Colonic mucosa (tissue), 4 donors: ENCODE measurements at regions not wholly inside any gene's neighbourhood (a gene's known extent, or its start where the extent isn't known, plus 50 kb on each side); places are given as distances from the start of the nearest gene placed in this dataset.

Source experiments
- DNase-seq: peaks from one replicate; pipeline ENCODE4 v3.0.0-alpha.2; 2020
- H3K27ac ChIP-seq: fragments of 200-600 bp; one replicate; pipeline ENCODE4 v1.8.0; 2021
- H3K27me3 ChIP-seq: fragments of 200-600 bp; one replicate; pipeline ENCODE4 v1.8.0; 2021
- H3K36me3 ChIP-seq: fragments of 200-600 bp; one replicate; pipeline ENCODE4 v1.8.0; 2021
- H3K4me1 ChIP-seq: fragments of 200-600 bp; one replicate; pipeline ENCODE4 v1.8.0; 2021; ENCODE audit warnings: mild to moderate bottlenecking
- H3K4me3 ChIP-seq: fragments of 200-600 bp; one replicate; pipeline ENCODE4 v1.8.0; 2021
- H3K9ac ChIP-seq, 2 donors: one replicate each; pipeline ENCODE4 v1.7.0; 2013; ENCODE audit warnings: control low read depth in 2 of 2, low read depth in 2 of 2, low read length in 2 of 2
- H3K9me3 ChIP-seq: fragments of 200-600 bp; one replicate; pipeline ENCODE4 v1.8.0; 2021
- CTCF ChIP-seq: fragments of 200-600 bp; IDR thresholded peaks from one replicate; pipeline ENCODE4 v1.8.0; 2022; ENCODE audit warnings: antibody characterized with exemption, mild to moderate bottlenecking
- intact Hi-C: fragments of 100-400 bp; cut with DNase I; formaldehyde crosslinking; loops from one replicate; pipeline ENCODE4 v1.14.1; 2022
- donor health status: healthy.
- donor health status: DM: no; HTN: no; CAD: no.
- donor health status: DM: no; HTN: no; CAD: no.

GRCh38 chr10:2731940-2732339, 335.4 kb upstream of the PFKP start:
- no peak for TF ChIP-seq CTCF
- Histone ChIP-seq H3K36me3 (no peaks in the 10 kb centered on the region), H3K4me1 (no peaks in the 10 kb centered on the region), H3K9ac (no peak overlapping the region), H3K27me3 (no peaks in the 10 kb centered on the region), H3K4me3 (no peak overlapping the region), H3K9me3 (no peaks in the 10 kb centered on the region), H3K27ac (no peak overlapping the region)
- intact Hi-C loops, result no loop called here
- no peak for DNase-seq

GRCh38 chr10:2729197-2729596, 338.2 kb upstream of the PFKP start:
- no peaks in the 10 kb centered on the region for H3K9me3 ChIP-seq
- no peak overlapping the region for H3K9ac ChIP-seq
- no peaks in the 10 kb centered on the region for H3K36me3 ChIP-seq
- intact Hi-C loops, result no loop called here
- no peak overlapping the region for H3K27ac ChIP-seq
- TF ChIP-seq CTCF, result no peak
- no peaks in the 10 kb centered on the region for H3K27me3 ChIP-seq
- H3K4me3 ChIP-seq, result no peak overlapping the region
- H3K4me1 ChIP-seq, result no peaks in the 10 kb centered on the region
- no peak for DNase-seq

- no peak for TF ChIP-seq CTCF
- Histone ChIP-seq H3K36me3 (no peaks in the 10 kb centered on the region), H3K9me3 (no peaks in the 10 kb centered on the region), H3K27me3 (no peaks in the 10 kb centered on the region), H3K4me1 (no peaks in the 10 kb centered on the region), H3K9ac (no peak overlapping the region), H3K27ac (no peak overlapping the region), H3K4me3 (no peak overlapping the region)
- intact Hi-C loops, result no loop called here
- DNase-seq, result no peak
Observed at GRCh38 chr10:2728087-2728486, 339.3 kb upstream of the PFKP start.

GRCh38 chr10:2716596-2716995, 350.8 kb upstream of the PFKP start:
- no peaks in the 10 kb centered on the region for H3K36me3 ChIP-seq
- intact Hi-C loops, result no loop called here

GRCh38 chr10:2714597-2714996, 352.8 kb upstream of the PFKP start:
- intact Hi-C loops, result no loop called here
- no peak for TF ChIP-seq CTCF
- Histone ChIP-seq H3K4me1 (no peaks in the 10 kb centered on the region), H3K27me3 (no peaks in the 10 kb centered on the region), H3K4me3 (no peak overlapping the region), H3K36me3 (no peaks in the 10 kb centered on the region), H3K9ac (no peak overlapping the region), H3K27ac (no peak overlapping the region), H3K9me3 (no peaks in the 10 kb centered on the region)
- no peak for DNase-seq

More at GRCh38 chr10:2716596-2716995, 350.8 kb upstream of the PFKP start:
- Histone ChIP-seq H3K27me3 (no peaks in the 10 kb centered on the region), H3K4me3 (no peak overlapping the region), H3K27ac (no peak overlapping the region), H3K9me3 (no peaks in the 10 kb centered on the region), H3K9ac (no peak overlapping the region), H3K4me1 (no peaks in the 10 kb centered on the region)
- no peak for TF ChIP-seq CTCF
- no peak for DNase-seq

GRCh38 chr10:2703953-2704352, 363.4 kb upstream of the PFKP start:
- TF ChIP-seq CTCF, result no peak
- H3K9me3 ChIP-seq, result no peaks in the 10 kb centered on the region
- no peaks in the 10 kb centered on the region for H3K36me3 ChIP-seq
- no peaks in the 10 kb centered on the region for H3K27me3 ChIP-seq
- intact Hi-C loops, result no loop called here
- no peak for DNase-seq
- no peak overlapping the region for H3K4me3 ChIP-seq
- H3K9ac ChIP-seq, result no peak overlapping the region
- no peaks in the 10 kb centered on the region for H3K4me1 ChIP-seq
- H3K27ac ChIP-seq, result no peak overlapping the region
